ENCODE measurements at regions not wholly inside any gene's neighbourhood (a gene's known extent, or its start where the extent isn't known, plus 50 kb on each side); places are given as distances from the start of the nearest gene placed in this dataset.

DNA sequence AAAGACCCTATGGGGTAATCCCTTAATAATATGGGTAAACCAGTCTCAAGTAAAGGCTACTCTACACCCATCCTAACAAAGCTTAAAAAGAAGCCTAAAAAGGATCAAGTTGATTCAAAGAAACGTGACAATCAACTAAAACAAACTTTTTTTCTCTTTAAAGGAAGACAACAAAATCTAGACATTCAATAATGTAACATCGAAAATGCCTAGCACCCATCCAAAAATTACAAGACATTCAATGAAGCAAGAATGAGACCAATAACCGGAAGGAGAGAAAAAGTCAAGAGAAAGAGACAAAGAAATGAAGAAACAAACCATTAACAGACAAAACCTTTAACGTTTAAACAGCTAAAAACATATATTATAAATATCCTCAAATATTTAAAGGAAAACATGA, 143.8 kb upstream of the VASH1 start:
- Histone ChIP-seq H3K4me3 (no peak overlapping the region), H3K27ac (no peak overlapping the region), H3K27me3 (replicated peaks; ENCODE audit: insufficient read depth) (0 out of 2 replicates have a peak, but pooled peaks cover 11% of the 10 kb centered on the region), H2AFZ (no peak overlapping the region), H3K36me3 (ENCODE audit: low read depth) (no peaks in the 10 kb centered on the region), H3F3A (ENCODE audit: insufficient read depth) (no peaks in the 10 kb centered on the region), H3K9ac (no peak overlapping the region), H3K9me2 (ENCODE audit: insufficient read depth) (no peaks in the 10 kb centered on the region), H4K20me1 (ENCODE audit: insufficient read depth) (no peaks in the 10 kb centered on the region), H3K4me1 (ENCODE audit: insufficient read depth) (no peaks in the 10 kb centered on the region), H3K79me2 (ENCODE audit: insufficient read depth) (no peaks in the 10 kb centered on the region), H3K9me3 (ENCODE audit: low read depth) (no peaks in the 10 kb centered on the region), H3K4me2 (ENCODE audit: unreplicated experiment) (no peak overlapping the region)
- DNase-seq: no peak
- in situ Hi-C loops (cut with MboI): no loop called here
- no peak for TF ChIP-seq EZH2phosphoT487 (IDR thresholded peaks at IDR 0.05; ENCODE audit: insufficient read depth, low read depth)
- TF ChIP-seq EZH2 (IDR thresholded peaks at IDR 0.05; ENCODE audit: insufficient read depth, poor library complexity, severe bottlenecking): no peak
- 20 to 21% methylated on average over 4 of the region's 4 CpGs for whole genome bisulfite sequencing, 2 experiments (ENCODE audit: low coverage in 1 of 2, low lambda C conversion rate in 2 of 2, missing lambda C conversion rate in 2 of 2)

DNA sequence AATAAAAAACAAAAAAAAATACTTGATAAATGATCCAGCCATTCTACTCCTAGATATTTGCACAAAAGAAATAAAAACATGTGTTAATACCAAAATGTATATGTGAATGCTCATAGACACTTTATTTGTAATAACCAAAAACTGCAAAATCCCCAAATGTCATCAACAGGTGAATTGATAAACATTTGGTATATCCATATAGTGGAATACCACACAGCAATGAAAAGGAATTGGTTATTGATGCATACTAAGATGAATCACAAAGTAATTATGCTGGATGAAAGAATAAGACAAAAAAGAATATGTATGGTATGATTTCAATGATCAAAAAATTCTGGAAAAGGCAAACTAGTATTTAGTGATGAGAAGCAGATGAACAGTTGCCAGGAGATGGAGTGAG, 124.7 kb upstream of the VASH1 start:
- TF ChIP-seq EZH2 (IDR thresholded peaks at IDR 0.05; ENCODE audit: insufficient read depth, poor library complexity, severe bottlenecking): no peak
- TF ChIP-seq EZH2phosphoT487 (IDR thresholded peaks at IDR 0.05; ENCODE audit: insufficient read depth, low read depth): no peak
- peaks cover 9% of the 10 kb centered on the region for H3K27me3 ChIP-seq (replicated peaks; ENCODE audit: insufficient read depth)
- no peak overlapping the region for H3K4me3 ChIP-seq
- H3K36me3 ChIP-seq (ENCODE audit: low read depth): no peaks in the 10 kb centered on the region
- H2AFZ ChIP-seq: no peak overlapping the region
- no peaks in the 10 kb centered on the region for H4K20me1 ChIP-seq (ENCODE audit: insufficient read depth)
- no peak overlapping the region for H3K27ac ChIP-seq
- H3K9ac ChIP-seq: no peak overlapping the region
- no peaks in the 10 kb centered on the region for H3K79me2 ChIP-seq (ENCODE audit: insufficient read depth)
- H3K4me2 ChIP-seq (ENCODE audit: unreplicated experiment): no peak overlapping the region
- in situ Hi-C loops (cut with MboI): loop anchor here (25.0 kb wide), 1 partner anchor 574 kb away; no protein-coding TSS in a partner anchor
- no peaks in the 10 kb centered on the region for H3K9me3 ChIP-seq (ENCODE audit: low read depth)
- no peaks in the 10 kb centered on the region for H3K9me2 ChIP-seq (ENCODE audit: insufficient read depth)
- DNase-seq: no peak
- H3F3A ChIP-seq (ENCODE audit: insufficient read depth): no peaks in the 10 kb centered on the region
- no peaks in the 10 kb centered on the region for H3K4me1 ChIP-seq (ENCODE audit: insufficient read depth)

DNA sequence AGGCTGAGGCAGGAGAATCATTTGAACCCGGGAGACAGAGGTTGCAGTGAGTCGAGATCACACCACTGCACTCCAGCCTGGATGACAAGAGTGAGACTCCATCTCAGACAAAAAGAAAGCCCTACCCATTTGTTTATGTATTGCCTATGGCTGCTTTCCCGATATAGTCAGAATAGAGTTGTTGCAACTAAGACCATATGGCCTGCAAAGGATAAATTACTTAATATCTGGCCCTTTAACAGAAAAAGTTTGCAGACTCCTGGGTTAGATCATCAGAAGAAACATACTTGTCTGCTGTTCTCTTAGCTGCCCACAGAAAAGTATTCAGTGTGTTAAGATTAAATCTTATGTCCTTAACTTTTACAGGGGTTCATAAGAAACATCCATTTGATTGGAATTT, 122.4 kb upstream of the VASH1 start:
- no peaks in the 10 kb centered on the region for H4K20me1 ChIP-seq (ENCODE audit: insufficient read depth)
- H3K79me2 ChIP-seq (ENCODE audit: insufficient read depth): no peaks in the 10 kb centered on the region
- no peak overlapping the region for H2AFZ ChIP-seq
- H3K9me2 ChIP-seq (ENCODE audit: insufficient read depth): no peaks in the 10 kb centered on the region
- no peak overlapping the region for H3K9ac ChIP-seq
- peaks cover 16% of the 10 kb centered on the region for H3K27me3 ChIP-seq (replicated peaks; ENCODE audit: insufficient read depth)
- in situ Hi-C loops (cut with MboI): loop anchor here (25.0 kb wide), 1 partner anchor 577 kb away; no protein-coding TSS in a partner anchor
- TF ChIP-seq EZH2 (IDR thresholded peaks at IDR 0.05; ENCODE audit: insufficient read depth, poor library complexity, severe bottlenecking) (no peak), EZH2phosphoT487 (IDR thresholded peaks at IDR 0.05; ENCODE audit: insufficient read depth, low read depth) (no peak)
- H3K4me3 ChIP-seq: no peak overlapping the region
- no peaks in the 10 kb centered on the region for H3K4me1 ChIP-seq (ENCODE audit: insufficient read depth)
- no peaks in the 10 kb centered on the region for H3K36me3 ChIP-seq (ENCODE audit: low read depth)
- no peak overlapping the region for H3K27ac ChIP-seq
- 61% methylated on average over 3 of the region's 3 CpGs for WGBS, 2 experiments (ENCODE audit: low coverage in 1 of 2, low lambda C conversion rate in 2 of 2, missing lambda C conversion rate in 2 of 2)
- DNase-seq: no peak
- no peaks in the 10 kb centered on the region for H3K9me3 ChIP-seq (ENCODE audit: low read depth)
- no peaks in the 10 kb centered on the region for H3F3A ChIP-seq (ENCODE audit: insufficient read depth)
- H3K4me2 ChIP-seq (ENCODE audit: unreplicated experiment): no peak overlapping the region

DNA sequence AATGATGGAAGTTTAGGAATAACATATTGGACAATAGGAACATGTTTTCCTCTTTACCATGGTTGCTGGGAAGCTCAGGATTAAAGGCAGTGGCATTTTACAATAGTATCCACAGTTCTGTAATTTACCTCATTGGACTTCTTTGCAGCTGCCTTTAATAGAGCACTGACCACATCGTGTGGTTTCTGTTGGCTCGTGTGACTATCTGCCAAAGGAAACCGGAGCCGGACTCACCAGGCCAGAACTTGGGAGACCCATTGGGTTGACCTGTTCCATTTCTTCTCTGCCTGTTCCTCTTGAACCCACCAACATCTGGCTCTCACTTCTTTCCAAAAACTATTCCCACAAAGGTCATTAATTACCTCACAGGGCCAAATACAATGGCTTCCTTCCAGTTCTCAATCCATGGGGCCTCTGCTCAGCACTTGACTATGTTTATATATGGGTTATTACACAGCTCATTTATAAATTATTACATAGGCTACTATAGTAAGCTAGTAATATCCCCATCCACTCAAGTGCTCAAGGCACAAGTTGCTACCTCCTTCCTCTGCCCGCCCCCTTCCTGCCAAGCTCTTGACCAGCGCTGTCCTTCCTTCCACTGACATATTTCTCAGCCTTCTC, 121.5 kb upstream of the VASH1 start:
- no peak overlapping the region for H3K4me2 ChIP-seq (ENCODE audit: unreplicated experiment)
- H3K4me1 ChIP-seq (ENCODE audit: insufficient read depth): no peaks in the 10 kb centered on the region
- H3K79me2 ChIP-seq (ENCODE audit: insufficient read depth): no peaks in the 10 kb centered on the region
- H4K20me1 ChIP-seq (ENCODE audit: insufficient read depth): no peaks in the 10 kb centered on the region
- in situ Hi-C loops (cut with MboI): loop anchor here (25.0 kb wide), 1 partner anchor 577 kb away; no protein-coding TSS in a partner anchor
- no peak overlapping the region for H3K27ac ChIP-seq
- DNase-seq: no peak
- H3K9me3 ChIP-seq (ENCODE audit: low read depth): no peaks in the 10 kb centered on the region
- 29 to 39% methylated on average over 6 of the region's 6 CpGs for WGBS, 2 experiments (ENCODE audit: low coverage in 1 of 2, low lambda C conversion rate in 2 of 2, missing lambda C conversion rate in 2 of 2)
- H3K9me2 ChIP-seq (ENCODE audit: insufficient read depth): no peaks in the 10 kb centered on the region
- peaks cover 16% of the 10 kb centered on the region for H3K27me3 ChIP-seq (replicated peaks; ENCODE audit: insufficient read depth)
- no peaks in the 10 kb centered on the region for H3K36me3 ChIP-seq (ENCODE audit: low read depth)
- TF ChIP-seq EZH2 (IDR thresholded peaks at IDR 0.05; ENCODE audit: insufficient read depth, poor library complexity, severe bottlenecking): no peak
- TF ChIP-seq EZH2phosphoT487 (IDR thresholded peaks at IDR 0.05; ENCODE audit: insufficient read depth, low read depth): no peak
- no peaks in the 10 kb centered on the region for H3F3A ChIP-seq (ENCODE audit: insufficient read depth)
- no peak overlapping the region for H3K9ac ChIP-seq
- no peak overlapping the region for H2AFZ ChIP-seq
- no peak overlapping the region for H3K4me3 ChIP-seq

Data from GM23248 (cell line).